PC-9 (cell line): ENCODE measurements at regions not wholly inside any gene's neighbourhood (a gene's known extent, or its start where the extent isn't known, plus 50 kb on each side); places are given as distances from the start of the nearest gene placed in this dataset.

Source experiments
- BruUV-seq: library from RNA; stranded (reverse); fragments of 400-500 nt; replicated peaks from 2 replicates; lab custom pipeline; 2021; lab: Mats Ljungman, UMichigan
- CTCF ChIA-PET: fragments of 300-600 bp; sonication (Branson Sonifier 250); formaldehyde crosslinking; loops from one replicate; lab custom pipeline; 2022; ENCODE audit warnings: antibody characterized with exemption; lab: Charles Lee
- POLR2A ChIA-PET: fragments of 300-600 bp; sonication (Branson Sonifier 250); formaldehyde crosslinking; loops from one replicate; lab custom pipeline; 2022; ENCODE audit warnings: antibody characterized with exemption; ENCODE audit not compliant: unreplicated experiment; lab: Charles Lee
- DNase-seq, 2 experiments: peaks; one replicate each; pipeline versions ENCODE4 v3.0.0 to v3.0.0-alpha.2; 2015 to 2022; ENCODE audit warnings: mixed read lengths in 1 of 2
- H2AFZ ChIP-seq: fragments of 200-600 bp; sonication (generic); 2 replicates; pipeline ENCODE4 v1.8.1; 2017; ENCODE audit warnings: antibody characterized with exemption
- H3F3A ChIP-seq: fragments of 200-600 bp; sonication (generic); 2 replicates; pipeline ENCODE4 v1.8.1; 2017; ENCODE audit warnings: antibody characterized with exemption, mild to moderate bottlenecking, low read depth; ENCODE audit not compliant: insufficient read depth
- H3K27ac ChIP-seq: fragments of 200-600 bp; sonication (generic); 2 replicates; pipeline ENCODE4 v1.6.1; 2016; ENCODE audit warnings: mixed run types
- H3K27me3 ChIP-seq: fragments of 200-600 bp; sonication (generic); 2 replicates; pipeline ENCODE4 v1.6.1; 2016; ENCODE audit warnings: low read depth, mixed run types; ENCODE audit not compliant: insufficient read depth
- H3K36me3 ChIP-seq: fragments of 200-600 bp; sonication (generic); 2 replicates; pipeline ENCODE4 v1.6.1; 2016; ENCODE audit warnings: low read depth, mixed run types
- H3K4me1 ChIP-seq: fragments of 200-600 bp; sonication (generic); replicated peaks from 2 replicates; pipeline ENCODE4 v1.6.1; 2016; ENCODE audit warnings: mixed run types; ENCODE audit not compliant: insufficient read depth
- H3K4me2 ChIP-seq: fragments of 200-600 bp; sonication (generic); 2 replicates; pipeline ENCODE4 v1.6.1; 2017; ENCODE audit warnings: mixed run types
- H3K4me3 ChIP-seq: fragments of 200-600 bp; sonication (generic); 2 replicates; pipeline ENCODE4 v1.6.1; 2016; ENCODE audit warnings: mixed run types
- H3K79me2 ChIP-seq: fragments of 200-600 bp; sonication (generic); 2 replicates; pipeline ENCODE4 v1.6.1; 2017; ENCODE audit warnings: low read depth, mixed run types
- H3K9me2 ChIP-seq: fragments of 200-600 bp; sonication (generic); 2 replicates; pipeline ENCODE4 v1.8.1; 2017; ENCODE audit warnings: mild to moderate bottlenecking; ENCODE audit not compliant: insufficient read depth
- H3K9me3 ChIP-seq: fragments of 200-600 bp; sonication (generic); 2 replicates; pipeline ENCODE4 v1.8.1; 2016; ENCODE audit warnings: low read depth; ENCODE audit not compliant: insufficient read depth
- H4K20me1 ChIP-seq: fragments of 200-600 bp; sonication (generic); 2 replicates; pipeline ENCODE4 v1.8.1; 2017; ENCODE audit not compliant: insufficient read depth
- CTCF ChIP-seq: fragments of 200-600 bp; sonication (generic); conservative IDR thresholded peaks from 2 replicates; pipeline ENCODE4 v1.6.1; 2017; ENCODE audit warnings: mixed run types, antibody characterized with exemption, mild to moderate bottlenecking, moderate library complexity
- EZH2 ChIP-seq: fragments of 200-600 bp; sonication (generic); IDR thresholded peaks from 2 replicates; pipeline ENCODE4 v1.8.0; 2017; ENCODE audit warnings: antibody characterized with exemption, low read depth
- intact Hi-C: fragments of 100-400 bp; cut with micrococcal nuclease; formaldehyde crosslinking; loops from one replicate; pipeline ENCODE4 v1.10.0; 2022; ENCODE audit not compliant: unreplicated experiment

GRCh38 chr13:63345835-63346234, 1930.2 kb upstream of the PCDH20 start:
- H3K9me3 ChIP-seq: no peaks in the 10 kb centered on the region
- ChIA-PET POLR2A (no interaction called here), CTCF (no interaction called here)
- H4K20me1 ChIP-seq: no peaks in the 10 kb centered on the region
- BruUV-seq: no TSS peak
- no peak overlapping the region for H3K4me2 ChIP-seq
- no peaks in the 10 kb centered on the region for H3K27me3 ChIP-seq
- intact Hi-C loops: no loop called here
- H3K4me1 ChIP-seq: no peaks in the 10 kb centered on the region
- no peak overlapping the region for H3K4me3 ChIP-seq
- H3K27ac ChIP-seq: no peak overlapping the region
- no peaks in the 10 kb centered on the region for H3K9me2 ChIP-seq
- DNase-seq: no peak
- TF ChIP-seq EZH2: no peak
- TF ChIP-seq CTCF: no peak
- no peaks in the 10 kb centered on the region for H3K79me2 ChIP-seq
- no peak overlapping the region for H2AFZ ChIP-seq
- H3K36me3 ChIP-seq: no peaks in the 10 kb centered on the region
- H3F3A ChIP-seq: no peaks in the 10 kb centered on the region

GRCh38 chr13:63344711-63345110, 1929.1 kb upstream of the PCDH20 start:
- H3K36me3 ChIP-seq: no peaks in the 10 kb centered on the region
- CTCF ChIA-PET: no interaction called here
- H3K4me3 ChIP-seq: no peak overlapping the region
- DNase-seq: no peak
- no peaks in the 10 kb centered on the region for H3K9me3 ChIP-seq
- intact Hi-C loops: no loop called here
- no peak overlapping the region for H3K27ac ChIP-seq
- no peaks in the 10 kb centered on the region for H3F3A ChIP-seq
- no peaks in the 10 kb centered on the region for H3K79me2 ChIP-seq
- no peak overlapping the region for H3K4me2 ChIP-seq
- no peaks in the 10 kb centered on the region for H3K4me1 ChIP-seq
- BruUV-seq: no TSS peak
- H2AFZ ChIP-seq: no peak overlapping the region
- POLR2A ChIA-PET: no interaction called here
- TF ChIP-seq CTCF: no peak
- no peak for TF ChIP-seq EZH2
- no peaks in the 10 kb centered on the region for H4K20me1 ChIP-seq
- H3K27me3 ChIP-seq: no peaks in the 10 kb centered on the region
- no peaks in the 10 kb centered on the region for H3K9me2 ChIP-seq

- no peak for TF ChIP-seq CTCF
- TF ChIP-seq EZH2: no peak
- no peaks in the 10 kb centered on the region for H3F3A ChIP-seq
- H3K4me3 ChIP-seq: no peak overlapping the region
- ChIA-PET POLR2A (no interaction called here), CTCF (no interaction called here)
- H3K36me3 ChIP-seq: no peaks in the 10 kb centered on the region
- no peak for DNase-seq
- intact Hi-C loops: no loop called here
- H3K4me2 ChIP-seq: no peak overlapping the region
- H3K4me1 ChIP-seq: no peaks in the 10 kb centered on the region
- no peaks in the 10 kb centered on the region for H3K9me3 ChIP-seq
- H3K9me2 ChIP-seq: no peaks in the 10 kb centered on the region
- no TSS peak for BruUV-seq
- H3K27me3 ChIP-seq: no peaks in the 10 kb centered on the region
- no peaks in the 10 kb centered on the region for H3K79me2 ChIP-seq
- no peaks in the 10 kb centered on the region for H4K20me1 ChIP-seq
- peak overlapping the region; percentile 52; the same call in 1 of the 2 replicates for H2AFZ ChIP-seq
- H3K27ac ChIP-seq: no peak overlapping the region
Measured at GRCh38 chr13:63337921-63338320, 1922.3 kb upstream of the PCDH20 start.
